ENCODE measurements at regions not wholly inside any gene's neighbourhood (a gene's known extent, or its start where the extent isn't known, plus 50 kb on each side); places are given as distances from the start of the nearest gene placed in this dataset.

GRCh38 chr6:76351275-76351674, 278.8 kb upstream of the IMPG1 start:
- TF ChIP-seq, protein P1, sequence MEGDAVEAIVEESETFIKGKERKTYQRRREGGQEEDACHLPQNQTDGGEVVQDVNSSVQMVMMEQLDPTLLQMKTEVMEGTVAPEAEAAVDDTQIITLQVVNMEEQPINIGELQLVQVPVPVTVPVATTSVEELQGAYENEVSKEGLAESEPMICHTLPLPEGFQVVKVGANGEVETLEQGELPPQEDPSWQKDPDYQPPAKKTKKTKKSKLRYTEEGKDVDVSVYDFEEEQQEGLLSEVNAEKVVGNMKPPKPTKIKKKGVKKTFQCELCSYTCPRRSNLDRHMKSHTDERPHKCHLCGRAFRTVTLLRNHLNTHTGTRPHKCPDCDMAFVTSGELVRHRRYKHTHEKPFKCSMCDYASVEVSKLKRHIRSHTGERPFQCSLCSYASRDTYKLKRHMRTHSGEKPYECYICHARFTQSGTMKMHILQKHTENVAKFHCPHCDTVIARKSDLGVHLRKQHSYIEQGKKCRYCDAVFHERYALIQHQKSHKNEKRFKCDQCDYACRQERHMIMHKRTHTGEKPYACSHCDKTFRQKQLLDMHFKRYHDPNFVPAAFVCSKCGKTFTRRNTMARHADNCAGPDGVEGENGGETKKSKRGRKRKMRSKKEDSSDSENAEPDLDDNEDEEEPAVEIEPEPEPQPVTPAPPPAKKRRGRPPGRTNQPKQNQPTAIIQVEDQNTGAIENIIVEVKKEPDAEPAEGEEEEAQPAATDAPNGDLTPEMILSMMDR (IDR thresholded peaks at IDR 0.05; ENCODE audit: low read depth, low read length): 0 out of 2 replicates have a peak, but pooled peaks have one; percentile 11
- no peaks in the 10 kb centered on the region for H3K36me3 ChIP-seq
- no peak for DNase-seq
- H3K4me3 ChIP-seq (ENCODE audit: low read depth, low read length): no peak overlapping the region
- no peaks in the 10 kb centered on the region for H3K27me3 ChIP-seq
- no peaks in the 10 kb centered on the region for H3K4me1 ChIP-seq
- H3K9me3 ChIP-seq: no peaks in the 10 kb centered on the region

- Histone ChIP-seq H3K4me1 (no peaks in the 10 kb centered on the region), H3K27me3 (no peaks in the 10 kb centered on the region), H3K36me3 (no peaks in the 10 kb centered on the region), H3K4me3 (ENCODE audit: low read depth, low read length) (no peak overlapping the region), H3K9me3 (no peaks in the 10 kb centered on the region)
- TF ChIP-seq, protein P1 (IDR thresholded peaks at IDR 0.05; ENCODE audit: low read depth, low read length): no peak
- DNase-seq: no peak
Measured at GRCh38 chr6:76347539-76347938, 275.1 kb upstream of the IMPG1 start.

DNA sequence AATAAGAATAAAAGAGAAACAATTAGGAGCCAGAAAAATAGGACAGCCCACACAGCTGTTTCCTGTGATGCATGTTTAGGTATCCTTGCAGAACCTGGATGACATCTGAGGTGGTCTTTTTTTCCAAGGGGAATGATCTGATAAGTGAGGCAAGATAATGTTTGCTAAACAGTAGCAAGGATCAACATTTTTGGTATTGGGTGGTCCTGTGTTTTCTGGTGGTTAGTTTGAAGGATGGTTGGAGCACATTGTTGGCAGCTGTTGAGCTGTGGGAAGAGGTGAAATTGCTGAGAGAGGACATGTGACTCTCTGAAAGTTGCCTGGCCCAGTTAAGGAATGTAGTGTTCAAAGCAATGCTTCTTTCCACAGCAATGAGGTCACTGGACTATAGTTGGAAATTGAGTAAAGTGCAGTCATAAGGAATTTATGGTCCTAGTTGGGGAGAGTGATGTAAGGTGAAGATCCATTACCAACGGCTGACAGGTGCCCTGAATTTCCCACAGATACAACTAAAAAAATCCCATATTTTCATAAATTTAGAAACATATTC, 270.2 kb upstream of the IMPG1 start:
- no peaks in the 10 kb centered on the region for H3K27me3 ChIP-seq
- TF ChIP-seq, protein P1 (IDR thresholded peaks at IDR 0.05; ENCODE audit: low read depth, low read length): no peak
- H3K4me1 ChIP-seq: no peaks in the 10 kb centered on the region
- no peak for DNase-seq
- H3K36me3 ChIP-seq: no peaks in the 10 kb centered on the region
- H3K9me3 ChIP-seq: peaks cover 5% of the 10 kb centered on the region; the same call in 1 of the 2 replicates
- no peak overlapping the region for H3K4me3 ChIP-seq (ENCODE audit: low read depth, low read length)

GRCh38 chr6:76330031-76330430, 257.6 kb upstream of the IMPG1 start:
- no peaks in the 10 kb centered on the region for H3K9me3 ChIP-seq
- no peaks in the 10 kb centered on the region for H3K36me3 ChIP-seq
- no peaks in the 10 kb centered on the region for H3K27me3 ChIP-seq
- H3K4me3 ChIP-seq (ENCODE audit: low read depth, low read length): no peak overlapping the region
- DNase-seq: no peak
- TF ChIP-seq, protein P1 (IDR thresholded peaks at IDR 0.05; ENCODE audit: low read depth, low read length): no peak
- no peaks in the 10 kb centered on the region for H3K4me1 ChIP-seq

- H3K4me3 ChIP-seq (ENCODE audit: low read depth, low read length): no peak overlapping the region
- DNase-seq: no peak
Measured at GRCh38 chr6:76326871-76327270, 254.4 kb upstream of the IMPG1 start.

More at GRCh38 chr6:76326871-76327270, 254.4 kb upstream of the IMPG1 start:
- H3K27me3 ChIP-seq: no peaks in the 10 kb centered on the region
- TF ChIP-seq, protein P1 (IDR thresholded peaks at IDR 0.05; ENCODE audit: low read depth, low read length): no peak
- H3K4me1 ChIP-seq: no peaks in the 10 kb centered on the region
- no peaks in the 10 kb centered on the region for H3K36me3 ChIP-seq
- no peaks in the 10 kb centered on the region for H3K9me3 ChIP-seq

Measured in BE2C (cell line).